H1 (cell line): ENCODE measurements at regions not wholly inside any gene's neighbourhood (a gene's known extent, or its start where the extent isn't known, plus 50 kb on each side); places are given as distances from the start of the nearest gene placed in this dataset.

Experiments
- CTCF ChIA-PET: fragments of 300-600 bp; sonication (Branson Sonifier 250); formaldehyde crosslinking; loops from one replicate; lab custom pipeline; 2021; ENCODE audit not compliant: partially characterized antibody; lab: Charles Lee
- POLR2A ChIA-PET: fragments of 300-600 bp; sonication (Branson Sonifier 250); formaldehyde crosslinking; loops from one replicate; lab custom pipeline; 2021; ENCODE audit warnings: inconsistent platforms; ENCODE audit not compliant: partially characterized antibody; lab: Charles Lee
- DNase-seq, 2 experiments: peaks; one replicate each; pipeline versions ENCODE4 v3.0.0 to v3.0.0-alpha.2; 2010 to 2022; ENCODE audit warnings: low spot score in 2 of 2, low read depth in 1 of 2, mixed read lengths in 1 of 2
- FAIRE-seq: peaks from 2 replicates; lab custom pipeline; 2011; peaks lifted over from hg19 to GRCh38; lab: Jason Lieb, UNC
- H2AFZ ChIP-seq: 2 replicates; pipeline ENCODE4 v1.8.1; 2012; ENCODE audit warnings: low read length, inconsistent platforms
- H2AK5ac ChIP-seq: 2 replicates; pipeline ENCODE4 v1.6.1; 2013; ENCODE audit warnings: low read depth, low read length
- H2BK120ac ChIP-seq: replicated peaks from 2 replicates; pipeline ENCODE3; 2013; ENCODE audit warnings: low read depth, low read length, inconsistent platforms
- H2BK12ac ChIP-seq: 2 replicates; pipeline ENCODE4 v1.6.1; 2013; ENCODE audit warnings: low read depth, low read length
- H2BK15ac ChIP-seq: 2 replicates; pipeline ENCODE4 v1.6.1; 2013; ENCODE audit warnings: low read length
- H2BK20ac ChIP-seq: 2 replicates; pipeline ENCODE4 v1.6.1; 2013; ENCODE audit warnings: low read length
- H2BK5ac ChIP-seq: 2 replicates; pipeline ENCODE4 v1.6.1; 2013; ENCODE audit warnings: low read depth, low read length
- H3K14ac ChIP-seq: 2 replicates; pipeline ENCODE4 v1.6.1; 2013; ENCODE audit warnings: inconsistent platforms; ENCODE audit not compliant: insufficient read length
- H3K18ac ChIP-seq: 2 replicates; pipeline ENCODE4 v1.6.1; 2013; ENCODE audit warnings: low read length; ENCODE audit errors: extremely low read depth
- H3K23ac ChIP-seq: 2 replicates; pipeline ENCODE4 v1.6.1; 2013; ENCODE audit warnings: inconsistent platforms; ENCODE audit not compliant: insufficient read length
- H3K23me2 ChIP-seq: 2 replicates; pipeline ENCODE4 v1.6.1; 2013; ENCODE audit warnings: low read depth, low read length
- H3K27ac ChIP-seq: 2 replicates; pipeline ENCODE4 v1.6.1; 2011; ENCODE audit warnings: low read depth, low read length, inconsistent platforms
- H3K27me3 ChIP-seq, 4 experiments: replicated peaks in 1 of 4; 1 replicate in 1 of 4; 2 replicates in 3 of 4; pipeline versions ENCODE4 v1.6.1 to v1.8.1; 2011 to 2013; ENCODE audit warnings: low read length in 3 of 4, mild to moderate bottlenecking in 3 of 4, inconsistent platforms in 2 of 4, mixed read lengths in 2 of 4, moderate library complexity in 1 of 4; ENCODE audit not compliant: control insufficient read depth in 3 of 4, insufficient read depth in 3 of 4; ENCODE audit errors: extremely low read depth in 1 of 4
- H3K36me3 ChIP-seq, 4 experiments: 2 replicates each; pipeline versions ENCODE4 v1.6.1 to v1.8.1; 2011 to 2013; ENCODE audit warnings: mild to moderate bottlenecking in 4 of 4, low read length in 3 of 4, moderate library complexity in 2 of 4, control low read depth in 1 of 4, inconsistent platforms in 1 of 4; ENCODE audit not compliant: insufficient read depth in 4 of 4, control insufficient read depth in 2 of 4
- H3K4ac ChIP-seq: replicated peaks from 2 replicates; pipeline ENCODE3; 2013; ENCODE audit warnings: low read length, low read depth, mixed read lengths, inconsistent platforms; ENCODE audit not compliant: insufficient read length
- H3K4me1 ChIP-seq, 4 experiments: replicated peaks in 1 of 4; 1 replicate in 1 of 4; 2 replicates in 3 of 4; pipeline versions ENCODE4 v1.6.1 to v1.8.1; 2011 to 2013; ENCODE audit warnings: low read length in 3 of 4, inconsistent platforms in 2 of 4, mixed read lengths in 1 of 4; ENCODE audit not compliant: insufficient read depth in 4 of 4, control insufficient read depth in 3 of 4
- H3K4me2 ChIP-seq, 2 experiments: 2 replicates each; pipeline versions ENCODE4 v1.6.1 to v1.8.1; 2011 to 2013; ENCODE audit warnings: low read depth in 2 of 2, low read length in 2 of 2, control low read depth in 1 of 2, inconsistent platforms in 1 of 2, mild to moderate bottlenecking in 1 of 2; ENCODE audit not compliant: insufficient read depth in 1 of 2
- H3K4me3 ChIP-seq, 4 experiments: fragments of 200-600, 300-600 bp in 1 of 4; sonication (generic), shearing (Covaris generic), sonication (Bioruptor Twin) in 1 of 4; 2 replicates each; pipeline versions ENCODE4 v1.5.1 to v1.8.1; 2011 to 2016; ENCODE audit warnings: low read length in 4 of 4, low read depth in 3 of 4, control low read depth in 2 of 4, inconsistent platforms in 2 of 4, mild to moderate bottlenecking in 2 of 4, mixed read lengths in 1 of 4, moderate library complexity in 1 of 4; ENCODE audit not compliant: insufficient read depth in 2 of 4; ENCODE audit errors: extremely low read depth in 1 of 4
- H3K56ac ChIP-seq: replicated peaks from 2 replicates; pipeline ENCODE3; 2013; ENCODE audit warnings: low read depth, mild to moderate bottlenecking, mixed read lengths, low read length, inconsistent platforms; ENCODE audit not compliant: insufficient read length
- H3K79me1 ChIP-seq: 2 replicates; pipeline ENCODE4 v1.6.1; 2013; ENCODE audit warnings: low read depth, low read length, control low read depth
- H3K79me2 ChIP-seq, 2 experiments: 2 replicates each; pipeline versions ENCODE4 v1.6.1 to v1.8.1; 2012 to 2013; ENCODE audit warnings: low read length in 2 of 2, mild to moderate bottlenecking in 2 of 2, inconsistent platforms in 1 of 2; ENCODE audit not compliant: insufficient read depth in 2 of 2, control insufficient read depth in 1 of 2
- H3K9ac ChIP-seq, 4 experiments: replicated peaks in 1 of 4; 1 replicate in 1 of 4; 2 replicates in 3 of 4; pipeline versions ENCODE4 v1.6.1 to v1.8.1; 2011 to 2013; ENCODE audit warnings: low read depth in 3 of 4, low read length in 3 of 4, control low read depth in 2 of 4, mild to moderate bottlenecking in 2 of 4, moderate library complexity in 2 of 4, inconsistent platforms in 1 of 4; ENCODE audit errors: extremely low read depth in 1 of 4
- H3K9me3 ChIP-seq, 2 experiments: 2 replicates each; pipeline versions ENCODE4 v1.6.1 to v1.8.1; 2012 to 2013; ENCODE audit warnings: mild to moderate bottlenecking in 2 of 2, moderate library complexity in 2 of 2, control low read depth in 1 of 2, inconsistent platforms in 1 of 2, low read depth in 1 of 2, low read length in 1 of 2, mixed read lengths in 1 of 2; ENCODE audit not compliant: insufficient read depth in 2 of 2
- H4K20me1 ChIP-seq, 2 experiments: replicated peaks in 1 of 2; 2 replicates each; pipeline versions ENCODE3 to v1.8.1; 2011 to 2013; ENCODE audit warnings: inconsistent platforms in 2 of 2, low read length in 2 of 2, mild to moderate bottlenecking in 1 of 2; ENCODE audit not compliant: insufficient read depth in 2 of 2, control insufficient read depth in 1 of 2
- H4K5ac ChIP-seq: 2 replicates; pipeline ENCODE4 v1.6.1; 2013; ENCODE audit warnings: low read length, low read depth, mixed read lengths, inconsistent platforms; ENCODE audit not compliant: insufficient read length
- H4K8ac ChIP-seq: 2 replicates; pipeline ENCODE4 v1.8.0; 2013; ENCODE audit warnings: mild to moderate bottlenecking, moderate library complexity, low read length, inconsistent platforms; ENCODE audit not compliant: insufficient read depth; ENCODE audit errors: extremely low read depth
- H4K91ac ChIP-seq: replicated peaks from 2 replicates; pipeline ENCODE3; 2013; ENCODE audit warnings: low read length, mixed read lengths, inconsistent platforms; ENCODE audit not compliant: insufficient read length
- CBX5 ChIP-seq: fragments of 300-800, 300-1000 bp; sonication (generic); IDR thresholded peaks from 2 replicates; pipeline ENCODE4 v1.7.1; 2016; ENCODE audit warnings: antibody characterized with exemption, low read length, low read depth
- whole genome bisulfite sequencing, 2 experiments: shearing (Covaris generic) in 1 of 2; methylation state at CpG; one replicate each; pipeline versions ENCODE4 v1.1.6 to v1.1.7; 2013 to 2015; ENCODE audit warnings: low lambda C conversion rate in 2 of 2, mixed read lengths in 2 of 2, inconsistent platforms in 1 of 2, low coverage in 1 of 2, missing lambda C conversion rate in 1 of 2; ENCODE audit not compliant: insufficient replicate concordance in 2 of 2, insufficient coverage in 1 of 2, insufficient read length in 1 of 2; ENCODE audit errors: extremely low coverage in 1 of 2, missing lambda C conversion rate in 1 of 2; 5-methylcytosine and 5-hydroxymethylcytosine counted together

DNA sequence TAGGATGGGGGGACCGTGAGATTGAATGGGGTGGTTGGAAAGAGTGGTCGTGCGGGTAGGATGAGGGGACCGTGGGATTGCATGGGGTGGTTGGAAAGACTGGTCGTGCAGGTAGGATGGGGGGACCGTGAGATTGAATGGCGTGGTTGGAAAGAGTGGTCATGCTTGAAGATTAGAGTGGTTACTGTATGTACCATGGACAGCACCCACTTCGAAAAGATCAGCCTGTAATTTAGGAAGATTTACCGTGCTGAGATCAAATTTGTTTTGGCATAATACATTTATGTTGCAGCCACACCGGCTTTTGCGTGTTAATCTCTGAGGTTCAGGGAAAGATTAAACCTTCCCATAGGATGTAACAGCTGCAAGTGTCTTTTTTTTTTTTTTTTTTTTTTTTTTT lies 495.2 kb upstream of the ADARB2 start:
- CTCF ChIA-PET: no interaction called here
- no peak for FAIRE-seq
- no peak overlapping the region for H3K23ac ChIP-seq

More for the DNA sequence above, 495.2 kb upstream of the ADARB2 start:
- no peak overlapping the region for H3K4me2 ChIP-seq
- H3K14ac ChIP-seq: no peak overlapping the region
- no peak for TF ChIP-seq CBX5
- H2BK5ac ChIP-seq: no peak overlapping the region
- H3K4ac ChIP-seq: no peak overlapping the region
- H2BK20ac ChIP-seq: no peak overlapping the region
- peaks cover 0 to 1% (median 0%) of the 10 kb centered on the region in 4 experiments; a peak in 1 of 7 replicates for H3K27me3 ChIP-seq
- H2BK12ac ChIP-seq: no peak overlapping the region
- no peaks in the 10 kb centered on the region for H4K20me1 ChIP-seq
- no peaks in the 10 kb centered on the region for H3K23me2 ChIP-seq
- H3K79me2 ChIP-seq: no peaks in the 10 kb centered on the region
- no peaks in the 10 kb centered on the region for H3K36me3 ChIP-seq
- no peak overlapping the region for H4K91ac ChIP-seq
- no peak overlapping the region for H4K5ac ChIP-seq
- no peaks in the 10 kb centered on the region for H3K79me1 ChIP-seq
- no peak overlapping the region for H2BK15ac ChIP-seq
- no peak for DNase-seq
- no peak overlapping the region for H3K4me3 ChIP-seq
- 91% methylated on average over 11 of the region's 11 CpGs; no CpG with 5 or more reads in 1 of the 2 experiments for WGBS, 2 experiments
- no peak overlapping the region for H3K27ac ChIP-seq
- POLR2A ChIA-PET: no interaction called here
- no peak overlapping the region for H2AFZ ChIP-seq
- H3K9ac ChIP-seq: no peak overlapping the region
- H3K9me3 ChIP-seq: no peaks in the 10 kb centered on the region
- H3K18ac ChIP-seq: no peak overlapping the region
- H2BK120ac ChIP-seq: no peak overlapping the region
- no peak overlapping the region for H4K8ac ChIP-seq
- no peak overlapping the region for H3K56ac ChIP-seq
- no peaks in the 10 kb centered on the region for H3K4me1 ChIP-seq
- H2AK5ac ChIP-seq: no peak overlapping the region
